HG03159 (cell line): ENCODE measurements at regions not wholly inside any gene's neighbourhood (a gene's known extent, or its start where the extent isn't known, plus 50 kb on each side); places are given as distances from the start of the nearest gene placed in this dataset.
A peak's percentile ranks its signal among the peaks of the same experiment; 100 is the strongest.
"Not testable (repeated sequence)": the region's sequence is repeated elsewhere in the genome, so short reads cannot be mapped to it uniquely, and the experiment has no call there.

ENCODE experiments used
- ATAC-seq: cut with Tn5 transposase; IDR thresholded peaks from one replicate; pipeline ENCODE4 v1.9.1; 2021; ENCODE audit warnings: mild to moderate bottlenecking, moderate library complexity; ENCODE audit not compliant: unreplicated experiment

GRCh38 chr10:125605167-125605566 lies 77.8 kb downstream of the TEX36 start:
- no peak for ATAC-seq

- no peak for ATAC-seq
Measured at GRCh38 chr10:125602825-125603224, 80.1 kb downstream of the TEX36 start.

GRCh38 chr10:125599194-125599593 lies 83.8 kb downstream of the TEX36 start:
- ATAC-seq = no peak

- ATAC-seq = no peak
Measured at GRCh38 chr10:125595911-125596310, 87.1 kb downstream of the TEX36 start.

GRCh38 chr10:125593644-125594043 lies 89.3 kb downstream of the TEX36 start:
- no peak for ATAC-seq

- no peak for ATAC-seq
Measured at GRCh38 chr10:125592897-125593296, 90.1 kb downstream of the TEX36 start.

- no peak for ATAC-seq
Measured at GRCh38 chr10:125591886-125592285, 91.1 kb downstream of the TEX36 start.

GRCh38 chr10:125588738-125589137 lies 94.2 kb downstream of the TEX36 start:
- ATAC-seq = not testable (repeated sequence)

GRCh38 chr10:125584954-125585353 lies 98.0 kb downstream of the TEX36 start:
- no peak for ATAC-seq

GRCh38 chr10:125578658-125579315 lies 104.2 kb downstream of the TEX36 start:
- ATAC-seq = no peak

GRCh38 chr10:125575843-125576242 lies 107.1 kb downstream of the TEX36 start:
- ATAC-seq = no peak

- ATAC-seq = no peak
Measured at GRCh38 chr10:125568156-125568555, 114.8 kb downstream of the TEX36 start.

- no peak for ATAC-seq
Measured at GRCh38 chr10:125567529-125567928, 115.4 kb downstream of the TEX36 start.

GRCh38 chr10:125565046-125565445 lies 117.9 kb downstream of the TEX36 start:
- no peak for ATAC-seq

- no peak for ATAC-seq
Measured at GRCh38 chr10:125564570-125564969, 118.4 kb downstream of the TEX36 start.

GRCh38 chr10:125562737-125563136 lies 120.2 kb downstream of the TEX36 start:
- no peak for ATAC-seq

- ATAC-seq = no peak
Measured at GRCh38 chr10:125560947-125561346, 122.0 kb downstream of the TEX36 start.

GRCh38 chr10:125559210-125559609 lies 123.8 kb downstream of the TEX36 start:
- ATAC-seq = peak; percentile 96

- no peak for ATAC-seq
Measured at GRCh38 chr10:125557801-125558505, 125.0 kb downstream of the TEX36 start.

- no peak for ATAC-seq
Measured at GRCh38 chr10:125557311-125557710, 125.7 kb downstream of the TEX36 start.

- ATAC-seq = no peak
Measured at GRCh38 chr10:125556882-125557281, 126.1 kb downstream of the TEX36 start.

- ATAC-seq = no peak
Measured at GRCh38 chr10:125555743-125556142, 127.2 kb downstream of the TEX36 start.

- no peak for ATAC-seq
Measured at GRCh38 chr10:125555267-125555666, 127.7 kb downstream of the TEX36 start.
